Lower leg skin (tissue), 3 donors: ENCODE measurements at regions not wholly inside any gene's neighbourhood (a gene's known extent, or its start where the extent isn't known, plus 50 kb on each side); places are given as distances from the start of the nearest gene placed in this dataset.

ENCODE experiments used
- POLR2A ChIP-seq, 2 donors: fragments of 450-650 bp; IDR thresholded peaks; one replicate each; pipeline ENCODE4 v1.6.1; 2016 to 2017; ENCODE audit warnings: antibody characterized with exemption in 2 of 2, mild to moderate bottlenecking in 1 of 2, moderate library complexity in 1 of 2
- TF ChIP-seq, protein P1 (sequence below), 3 donors: fragments of 450-650 bp; IDR thresholded peaks; one replicate each; pipeline ENCODE4 v1.5.1; 2016; ENCODE audit warnings: antibody characterized with exemption in 3 of 3, mild to moderate bottlenecking in 3 of 3, moderate library complexity in 2 of 3

DNA sequence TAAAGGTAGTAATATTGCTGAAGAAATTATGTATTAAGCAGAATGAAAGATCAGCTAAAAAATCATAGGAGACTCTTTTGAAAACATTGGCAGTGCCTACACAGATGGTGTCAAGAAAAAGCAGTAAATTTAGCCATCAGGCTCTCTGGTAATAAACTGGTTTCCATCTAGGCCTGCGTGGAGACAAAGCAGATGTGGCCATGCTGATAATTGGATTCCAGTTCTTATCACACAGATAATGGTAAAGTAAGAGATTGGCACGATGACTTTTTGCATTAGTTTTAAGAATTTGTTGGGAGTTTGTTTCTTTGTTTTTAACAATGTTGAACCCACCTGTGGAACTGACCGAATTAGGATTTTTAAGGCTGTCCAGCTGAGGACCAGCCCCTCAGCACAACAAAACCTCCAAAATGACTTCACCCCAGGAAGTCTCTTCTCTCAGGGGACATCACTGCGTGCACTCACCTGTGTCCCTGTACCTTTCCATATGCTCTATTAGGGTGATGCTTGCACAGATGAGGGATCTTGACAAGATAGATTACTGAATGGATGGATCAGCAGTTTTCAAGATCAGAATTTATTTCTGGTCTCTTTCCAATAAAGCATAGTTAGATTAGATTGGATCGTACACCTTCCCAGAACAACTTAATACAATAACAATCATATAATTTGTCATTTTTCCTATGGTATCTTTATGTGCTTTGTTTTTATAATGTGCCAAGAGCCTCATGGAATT, 69.1 kb upstream of the DNAJC10 start:
- TF ChIP-seq POLR2A (IDR thresholded peaks at IDR 0.05), result no peak
- TF ChIP-seq, protein P1, sequence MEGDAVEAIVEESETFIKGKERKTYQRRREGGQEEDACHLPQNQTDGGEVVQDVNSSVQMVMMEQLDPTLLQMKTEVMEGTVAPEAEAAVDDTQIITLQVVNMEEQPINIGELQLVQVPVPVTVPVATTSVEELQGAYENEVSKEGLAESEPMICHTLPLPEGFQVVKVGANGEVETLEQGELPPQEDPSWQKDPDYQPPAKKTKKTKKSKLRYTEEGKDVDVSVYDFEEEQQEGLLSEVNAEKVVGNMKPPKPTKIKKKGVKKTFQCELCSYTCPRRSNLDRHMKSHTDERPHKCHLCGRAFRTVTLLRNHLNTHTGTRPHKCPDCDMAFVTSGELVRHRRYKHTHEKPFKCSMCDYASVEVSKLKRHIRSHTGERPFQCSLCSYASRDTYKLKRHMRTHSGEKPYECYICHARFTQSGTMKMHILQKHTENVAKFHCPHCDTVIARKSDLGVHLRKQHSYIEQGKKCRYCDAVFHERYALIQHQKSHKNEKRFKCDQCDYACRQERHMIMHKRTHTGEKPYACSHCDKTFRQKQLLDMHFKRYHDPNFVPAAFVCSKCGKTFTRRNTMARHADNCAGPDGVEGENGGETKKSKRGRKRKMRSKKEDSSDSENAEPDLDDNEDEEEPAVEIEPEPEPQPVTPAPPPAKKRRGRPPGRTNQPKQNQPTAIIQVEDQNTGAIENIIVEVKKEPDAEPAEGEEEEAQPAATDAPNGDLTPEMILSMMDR (IDR thresholded peaks at IDR 0.05), result no peak
